Endothelial cell (in vitro differentiated cells): ENCODE measurements at regions not wholly inside any gene's neighbourhood (a gene's known extent, or its start where the extent isn't known, plus 50 kb on each side); places are given as distances from the start of the nearest gene placed in this dataset.

Experiments used
- DNase-seq: peaks from one replicate; pipeline ENCODE4 v3.0.0; 2021; ENCODE audit warnings: low spot score
- H3K27ac Mint-ChIP-seq: one replicate; pipeline ENCODE4 v1.8.0; 2021; ENCODE audit warnings: mixed read lengths, inconsistent platforms; ENCODE audit not compliant: unreplicated experiment
- H3K27me3 Mint-ChIP-seq: one replicate; pipeline ENCODE4 v1.8.0; 2021; ENCODE audit warnings: mild to moderate bottlenecking, moderate library complexity, mixed read lengths, inconsistent platforms; ENCODE audit not compliant: unreplicated experiment
- H3K36me3 Mint-ChIP-seq: one replicate; pipeline ENCODE4 v1.8.0; 2021; ENCODE audit warnings: mild to moderate bottlenecking, low read depth, mixed read lengths, inconsistent platforms; ENCODE audit not compliant: unreplicated experiment
- H3K4me1 Mint-ChIP-seq: one replicate; pipeline ENCODE4 v1.8.0; 2021; ENCODE audit warnings: mild to moderate bottlenecking, mixed read lengths, inconsistent platforms; ENCODE audit not compliant: unreplicated experiment
- H3K4me3 Mint-ChIP-seq: one replicate; pipeline ENCODE4 v1.8.0; 2021; ENCODE audit warnings: mild to moderate bottlenecking, mixed read lengths, inconsistent platforms; ENCODE audit not compliant: unreplicated experiment
- H3K9me3 Mint-ChIP-seq: one replicate; pipeline ENCODE4 v1.8.0; 2021; ENCODE audit warnings: mixed read lengths, inconsistent platforms; ENCODE audit not compliant: unreplicated experiment
- CTCF ChIP-seq: fragments of 200-600 bp; sonication (generic); IDR thresholded peaks from one replicate; pipeline ENCODE4 v1.5.0; 2021; ENCODE audit warnings: antibody characterized with exemption; ENCODE audit not compliant: unreplicated experiment

- Mint-ChIP-seq H3K27ac (no peak overlapping the region), H3K36me3 (no peaks in the 10 kb centered on the region), H3K27me3 (no peaks in the 10 kb centered on the region), H3K4me1 (peaks cover 24% of the 10 kb centered on the region), H3K9me3 (no peaks in the 10 kb centered on the region), H3K4me3 (no peak overlapping the region)
- DNase-seq = no peak
- no peak for TF ChIP-seq CTCF
Measured at GRCh38 chr11:86156397-86156955, 87.6 kb upstream of the PICALM start.

- H3K27ac Mint-ChIP-seq = no peak overlapping the region
- no peaks in the 10 kb centered on the region for H3K27me3 Mint-ChIP-seq
- H3K9me3 Mint-ChIP-seq = no peaks in the 10 kb centered on the region
- no peaks in the 10 kb centered on the region for H3K36me3 Mint-ChIP-seq
- H3K4me3 Mint-ChIP-seq = no peak overlapping the region
- no peak for TF ChIP-seq CTCF
- peaks cover 32% of the 10 kb centered on the region for H3K4me1 Mint-ChIP-seq
- DNase-seq = no peak
Measured at GRCh38 chr11:86155200-86155844, 86.4 kb upstream of the PICALM start.

- no peaks in the 10 kb centered on the region for H3K27me3 Mint-ChIP-seq
- H3K9me3 Mint-ChIP-seq = no peaks in the 10 kb centered on the region
- no peak for TF ChIP-seq CTCF
- H3K27ac Mint-ChIP-seq = no peak overlapping the region
- H3K4me1 Mint-ChIP-seq = peaks cover 29% of the 10 kb centered on the region
- H3K4me3 Mint-ChIP-seq = no peak overlapping the region
- DNase-seq = no peak
- H3K36me3 Mint-ChIP-seq = no peaks in the 10 kb centered on the region
Measured at GRCh38 chr11:86153439-86153838, 84.6 kb upstream of the PICALM start.

GRCh38 chr11:86152901-86153300, 84.0 kb upstream of the PICALM start:
- no peak for DNase-seq
- no peak overlapping the region for H3K4me3 Mint-ChIP-seq
- H3K27ac Mint-ChIP-seq = no peak overlapping the region
- TF ChIP-seq CTCF = no peak
- H3K36me3 Mint-ChIP-seq = no peaks in the 10 kb centered on the region
- no peaks in the 10 kb centered on the region for H3K9me3 Mint-ChIP-seq
- H3K27me3 Mint-ChIP-seq = no peaks in the 10 kb centered on the region
- H3K4me1 Mint-ChIP-seq = peaks cover 24% of the 10 kb centered on the region

GRCh38 chr11:86152006-86152862, 83.3 kb upstream of the PICALM start:
- TF ChIP-seq CTCF = no peak
- Mint-ChIP-seq H3K36me3 (no peaks in the 10 kb centered on the region), H3K4me1 (peaks cover 20% of the 10 kb centered on the region), H3K27ac (no peak overlapping the region), H3K9me3 (no peaks in the 10 kb centered on the region), H3K4me3 (no peak overlapping the region), H3K27me3 (no peaks in the 10 kb centered on the region)
- DNase-seq = no peak
